Type B pancreatic cell (in vitro differentiated cells): ENCODE measurements at regions not wholly inside any gene's neighbourhood (a gene's known extent, or its start where the extent isn't known, plus 50 kb on each side); places are given as distances from the start of the nearest gene placed in this dataset.
A peak's percentile ranks its signal among the peaks of the same experiment; 100 is the strongest.

Experiments used
- DNase-seq: peaks from one replicate; pipeline ENCODE4 v3.0.0; 2021; ENCODE audit warnings: mixed read lengths; ENCODE audit not compliant: unreplicated experiment; ENCODE audit errors: extremely low spot score
- H3K27ac Mint-ChIP-seq: 2 replicates; pipeline ENCODE4 v1.8.0; 2021; ENCODE audit warnings: mild to moderate bottlenecking, mixed read lengths
- H3K27me3 Mint-ChIP-seq: 2 replicates; pipeline ENCODE4 v1.8.0; 2021; ENCODE audit warnings: mixed read lengths
- H3K36me3 Mint-ChIP-seq: 2 replicates; pipeline ENCODE4 v1.8.0; 2021; ENCODE audit warnings: mixed read lengths
- H3K4me1 Mint-ChIP-seq: one replicate; pipeline ENCODE4 v1.8.0; 2021; ENCODE audit warnings: mixed read lengths; ENCODE audit not compliant: unreplicated experiment
- H3K4me3 Mint-ChIP-seq: 2 replicates; pipeline ENCODE4 v1.8.0; 2021; ENCODE audit warnings: mild to moderate bottlenecking, mixed read lengths
- H3K9me3 Mint-ChIP-seq: 2 replicates; pipeline ENCODE4 v1.8.0; 2021; ENCODE audit warnings: mixed read lengths
- TF ChIP-seq, protein P1 (sequence below): fragments of 200-600 bp; sonication (generic); conservative IDR thresholded peaks from 2 replicates; pipeline ENCODE4 v1.5.0; 2021; ENCODE audit warnings: antibody characterized with exemption, mild to moderate bottlenecking

DNA sequence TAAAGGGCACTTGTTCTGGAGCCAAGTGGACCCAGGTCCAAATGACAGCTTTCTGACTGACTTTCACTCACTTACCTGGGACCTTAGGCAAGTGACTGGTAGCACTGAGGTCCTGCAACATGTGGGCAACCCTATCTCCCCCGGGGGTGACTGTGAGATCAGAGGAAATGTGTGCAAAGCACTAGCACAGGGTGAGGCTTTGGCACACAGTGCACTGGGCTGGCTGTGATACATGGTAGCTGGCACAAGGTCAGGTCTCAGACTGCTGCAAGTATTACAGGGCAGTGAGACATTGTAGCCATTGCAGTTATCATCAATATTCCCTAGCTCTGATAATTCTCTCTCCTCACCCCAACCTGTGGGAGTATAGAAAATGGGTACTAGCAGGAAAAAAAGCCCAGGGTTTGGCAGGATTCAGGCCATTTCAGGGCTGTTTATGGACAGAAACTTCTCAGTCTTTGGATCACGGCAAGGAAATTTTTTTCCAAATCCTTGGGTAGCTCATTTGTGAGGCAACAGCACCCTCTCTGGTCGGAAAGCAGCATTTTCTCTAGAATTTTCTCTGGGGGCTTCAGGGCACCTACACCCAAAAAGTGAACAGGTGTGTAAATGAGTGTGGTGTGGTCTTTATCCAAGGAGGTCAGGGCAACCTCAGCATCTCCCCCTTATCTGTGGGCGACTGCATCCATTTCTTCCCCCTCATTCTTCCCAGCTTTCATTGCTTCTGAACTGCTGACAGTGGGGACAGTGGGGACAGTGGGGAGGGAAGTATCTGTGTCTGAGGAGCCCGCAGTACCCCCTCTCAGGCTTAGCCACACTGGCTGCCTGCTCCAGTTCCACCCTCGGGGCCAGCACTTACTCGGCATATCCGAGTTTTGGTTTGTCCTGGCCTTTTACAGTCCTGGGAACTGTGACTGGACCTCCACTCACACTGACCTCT, 148.7 kb upstream of the PHACTR3 start:
- H3K4me1 Mint-ChIP-seq = peaks cover 38% of the 10 kb centered on the region
- H3K27me3 Mint-ChIP-seq = peaks cover 12% of the 10 kb centered on the region
- H3K36me3 Mint-ChIP-seq = no peaks in the 10 kb centered on the region
- DNase-seq = no peak
- no peak overlapping the region for H3K4me3 Mint-ChIP-seq
- no peaks in the 10 kb centered on the region for H3K9me3 Mint-ChIP-seq
- TF ChIP-seq, protein P1, sequence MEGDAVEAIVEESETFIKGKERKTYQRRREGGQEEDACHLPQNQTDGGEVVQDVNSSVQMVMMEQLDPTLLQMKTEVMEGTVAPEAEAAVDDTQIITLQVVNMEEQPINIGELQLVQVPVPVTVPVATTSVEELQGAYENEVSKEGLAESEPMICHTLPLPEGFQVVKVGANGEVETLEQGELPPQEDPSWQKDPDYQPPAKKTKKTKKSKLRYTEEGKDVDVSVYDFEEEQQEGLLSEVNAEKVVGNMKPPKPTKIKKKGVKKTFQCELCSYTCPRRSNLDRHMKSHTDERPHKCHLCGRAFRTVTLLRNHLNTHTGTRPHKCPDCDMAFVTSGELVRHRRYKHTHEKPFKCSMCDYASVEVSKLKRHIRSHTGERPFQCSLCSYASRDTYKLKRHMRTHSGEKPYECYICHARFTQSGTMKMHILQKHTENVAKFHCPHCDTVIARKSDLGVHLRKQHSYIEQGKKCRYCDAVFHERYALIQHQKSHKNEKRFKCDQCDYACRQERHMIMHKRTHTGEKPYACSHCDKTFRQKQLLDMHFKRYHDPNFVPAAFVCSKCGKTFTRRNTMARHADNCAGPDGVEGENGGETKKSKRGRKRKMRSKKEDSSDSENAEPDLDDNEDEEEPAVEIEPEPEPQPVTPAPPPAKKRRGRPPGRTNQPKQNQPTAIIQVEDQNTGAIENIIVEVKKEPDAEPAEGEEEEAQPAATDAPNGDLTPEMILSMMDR = peak; percentile 87
- H3K27ac Mint-ChIP-seq = no peak overlapping the region

DNA sequence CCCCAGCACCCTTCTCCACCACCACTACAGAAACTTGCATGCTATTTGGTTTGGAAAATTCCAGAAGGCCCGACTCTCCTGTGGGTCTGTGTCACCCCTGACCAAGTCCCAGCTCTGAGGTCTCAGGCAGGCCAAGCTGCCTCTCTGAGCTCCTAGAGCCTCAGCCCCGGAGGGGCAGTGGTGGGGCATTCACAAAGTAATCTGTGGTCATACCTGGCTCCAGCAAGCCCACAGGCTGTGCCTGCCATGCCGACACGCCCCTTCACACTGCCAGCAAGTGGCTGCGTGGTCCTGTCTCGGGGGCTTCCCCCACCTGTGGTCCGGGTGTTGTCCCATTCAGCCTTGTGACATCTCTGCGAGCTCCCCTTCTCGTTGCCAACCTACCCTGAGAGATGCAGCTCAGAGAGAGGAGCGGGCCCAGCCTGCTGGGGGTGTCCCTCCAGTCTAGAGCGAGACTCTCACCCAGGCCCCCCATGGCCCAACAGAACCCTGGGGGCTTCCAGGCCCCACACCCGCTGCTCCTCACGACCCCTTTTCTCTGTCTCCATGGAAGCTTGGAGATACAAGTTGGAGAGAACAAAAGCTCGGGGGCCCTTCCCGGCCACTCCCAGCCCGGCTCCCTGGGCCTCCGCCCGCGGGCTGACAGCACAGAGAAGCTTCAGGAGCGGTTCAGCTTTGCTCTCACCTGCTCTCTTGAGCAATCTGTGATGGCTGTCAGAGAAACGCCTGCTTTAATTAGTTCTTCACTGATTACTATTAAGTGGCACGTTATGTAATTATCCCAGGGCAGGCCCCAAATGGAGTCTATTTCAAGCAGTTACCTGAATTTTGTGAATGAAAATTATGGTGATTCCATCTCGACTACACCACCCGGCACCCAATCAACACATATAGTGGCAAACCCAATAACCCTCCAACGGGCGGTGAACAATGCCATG, 147.7 kb upstream of the PHACTR3 start:
- no peak overlapping the region for H3K27ac Mint-ChIP-seq
- H3K4me3 Mint-ChIP-seq = no peak overlapping the region
- H3K9me3 Mint-ChIP-seq = no peaks in the 10 kb centered on the region
- no peaks in the 10 kb centered on the region for H3K36me3 Mint-ChIP-seq
- H3K4me1 Mint-ChIP-seq = peaks cover 29% of the 10 kb centered on the region
- H3K27me3 Mint-ChIP-seq = peaks cover 9% of the 10 kb centered on the region
- TF ChIP-seq, protein P1 = no peak
- DNase-seq = no peak

DNA sequence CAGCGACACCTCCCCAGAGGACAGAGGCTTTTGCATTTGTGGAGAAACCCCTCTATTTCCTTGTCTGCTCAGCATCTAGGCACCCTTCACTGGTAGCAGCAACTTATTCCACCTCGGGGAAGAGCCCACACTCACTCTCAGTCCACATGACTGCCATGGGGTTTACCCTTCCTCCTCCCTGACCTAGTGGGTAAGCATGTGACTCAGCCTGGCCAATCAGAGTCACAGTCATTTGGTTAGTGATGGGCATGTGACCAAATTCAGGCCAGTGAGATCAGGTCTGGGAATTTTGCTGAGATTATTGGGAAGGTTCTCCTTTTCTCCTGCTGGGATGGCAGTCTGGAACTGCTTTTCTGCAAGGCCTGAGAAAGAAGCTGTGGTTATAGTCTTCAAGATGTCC, 145.7 kb upstream of the PHACTR3 start:
- Mint-ChIP-seq H3K36me3 (no peaks in the 10 kb centered on the region), H3K27me3 (peaks cover 11% of the 10 kb centered on the region)
- TF ChIP-seq, protein P1 = no peak

DNA sequence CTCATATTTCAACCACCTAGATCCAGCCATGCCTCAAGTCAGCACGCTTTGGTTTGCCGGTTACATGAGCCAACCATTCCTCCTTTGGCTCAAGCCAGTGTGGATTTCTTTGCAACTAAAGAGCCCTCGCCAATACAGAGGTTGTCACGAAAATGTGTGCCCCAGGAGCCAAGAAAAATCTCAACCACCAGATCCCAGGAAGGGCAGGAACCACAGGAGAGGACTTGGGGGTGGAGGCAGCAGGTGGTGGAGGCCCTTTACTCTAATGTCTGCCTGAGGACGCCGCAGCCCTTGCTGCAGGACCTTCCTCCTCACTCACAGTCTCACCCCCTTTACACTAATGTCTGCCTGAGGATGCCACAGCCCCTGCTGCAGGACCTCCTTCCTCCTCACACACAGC, 144.8 kb upstream of the PHACTR3 start:
- H3K9me3 Mint-ChIP-seq = no peaks in the 10 kb centered on the region
- no peaks in the 10 kb centered on the region for H3K36me3 Mint-ChIP-seq
- no peak for DNase-seq
- H3K27me3 Mint-ChIP-seq = peaks cover 17% of the 10 kb centered on the region
- H3K4me3 Mint-ChIP-seq = no peak overlapping the region
- no peak overlapping the region for H3K27ac Mint-ChIP-seq
- TF ChIP-seq, protein P1 = no peak
- H3K4me1 Mint-ChIP-seq = peaks cover 7% of the 10 kb centered on the region

More for the DNA sequence above, 145.7 kb upstream of the PHACTR3 start:
- no peak for DNase-seq
- Mint-ChIP-seq H3K9me3 (no peaks in the 10 kb centered on the region), H3K4me1 (peaks cover 15% of the 10 kb centered on the region), H3K27ac (no peak overlapping the region), H3K4me3 (no peak overlapping the region)

DNA sequence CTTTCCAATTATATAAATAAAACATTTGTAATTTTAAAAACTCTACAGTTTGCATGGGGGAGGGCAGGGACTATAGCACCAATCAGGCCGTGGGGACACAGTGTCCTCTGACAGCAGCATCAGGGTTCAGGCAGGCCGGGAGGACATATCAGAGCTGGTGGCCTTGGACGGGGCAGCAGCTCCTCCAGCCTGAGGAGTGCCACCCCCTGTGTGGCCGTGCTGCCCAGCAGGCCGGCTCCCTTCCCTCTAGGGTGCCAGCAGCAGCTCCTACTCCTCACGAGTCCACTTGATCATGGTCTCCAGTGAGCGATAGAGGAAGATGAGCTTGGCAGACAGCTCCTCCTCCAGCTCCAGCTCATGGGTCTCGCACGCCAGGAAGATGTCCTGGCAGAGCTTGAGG, 144.0 kb upstream of the PHACTR3 start:
- no peaks in the 10 kb centered on the region for H3K36me3 Mint-ChIP-seq
- H3K9me3 Mint-ChIP-seq = no peaks in the 10 kb centered on the region
- TF ChIP-seq, protein P1 = no peak
- DNase-seq = no peak
- H3K4me3 Mint-ChIP-seq = no peak overlapping the region
- peaks cover 17% of the 10 kb centered on the region for H3K27me3 Mint-ChIP-seq
- no peak overlapping the region for H3K27ac Mint-ChIP-seq
- peaks cover 6% of the 10 kb centered on the region for H3K4me1 Mint-ChIP-seq
